ENCODE measurements at regions not wholly inside any gene's neighbourhood (a gene's known extent, or its start where the extent isn't known, plus 50 kb on each side); places are given as distances from the start of the nearest gene placed in this dataset.

- no peak for DNase-seq
Measured at GRCh38 chr2:16496426-16497388, 168.9 kb downstream of the CYRIA start.

- no peak for DNase-seq
Measured at GRCh38 chr2:16495509-16496208, 170.0 kb downstream of the CYRIA start.

- DNase-seq, result no peak
Measured at GRCh38 chr2:16494836-16495508, 170.7 kb downstream of the CYRIA start.

- DNase-seq, result no peak
Measured at GRCh38 chr2:16493788-16494187, 171.8 kb downstream of the CYRIA start.

- no peak for DNase-seq
Measured at GRCh38 chr2:16487686-16488085, 177.9 kb downstream of the CYRIA start.

GRCh38 chr2:16485251-16485650 is 180.4 kb downstream of the CYRIA start:
- DNase-seq, result no peak

GRCh38 chr2:16482460-16482859 is 183.2 kb downstream of the CYRIA start:
- no peak for DNase-seq

- DNase-seq, result no peak
Measured at GRCh38 chr2:16481351-16481750, 184.3 kb downstream of the CYRIA start.

- no peak for DNase-seq
Measured at GRCh38 chr2:16479721-16480120, 185.9 kb downstream of the CYRIA start.

- no peak for DNase-seq
Measured at GRCh38 chr2:16478434-16479210, 187.0 kb downstream of the CYRIA start.

- no peak for DNase-seq
Measured at GRCh38 chr2:16477648-16478047, 188.0 kb downstream of the CYRIA start.

GRCh38 chr2:16476866-16477265 is 188.8 kb downstream of the CYRIA start:
- no peak for DNase-seq

- no peak for DNase-seq
Measured at GRCh38 chr2:16475986-16476567, 189.6 kb downstream of the CYRIA start.

- DNase-seq, result no peak
Measured at GRCh38 chr2:16475586-16475985, 190.0 kb downstream of the CYRIA start.

GRCh38 chr2:16473575-16473974 is 192.1 kb downstream of the CYRIA start:
- no peak for DNase-seq

GRCh38 chr2:16470936-16471490 is 194.6 kb downstream of the CYRIA start:
- DNase-seq, result no peak

GRCh38 chr2:16466821-16467151 is 198.8 kb downstream of the CYRIA start:
- DNase-seq, result no peak

GRCh38 chr2:16466133-16466820 is 199.4 kb downstream of the CYRIA start:
- DNase-seq, result no peak

- DNase-seq, result no peak
Measured at GRCh38 chr2:16464641-16465040, 201.0 kb downstream of the CYRIA start.

GRCh38 chr2:16462958-16463357 is 202.7 kb downstream of the CYRIA start:
- DNase-seq, result no peak

GRCh38 chr2:16461672-16462071 is 204.0 kb downstream of the CYRIA start:
- no peak for DNase-seq

Data from right kidney (tissue), 1 donor.